ENCODE measurements at regions not wholly inside any gene's neighbourhood (a gene's known extent, or its start where the extent isn't known, plus 50 kb on each side); places are given as distances from the start of the nearest gene placed in this dataset.

DNA sequence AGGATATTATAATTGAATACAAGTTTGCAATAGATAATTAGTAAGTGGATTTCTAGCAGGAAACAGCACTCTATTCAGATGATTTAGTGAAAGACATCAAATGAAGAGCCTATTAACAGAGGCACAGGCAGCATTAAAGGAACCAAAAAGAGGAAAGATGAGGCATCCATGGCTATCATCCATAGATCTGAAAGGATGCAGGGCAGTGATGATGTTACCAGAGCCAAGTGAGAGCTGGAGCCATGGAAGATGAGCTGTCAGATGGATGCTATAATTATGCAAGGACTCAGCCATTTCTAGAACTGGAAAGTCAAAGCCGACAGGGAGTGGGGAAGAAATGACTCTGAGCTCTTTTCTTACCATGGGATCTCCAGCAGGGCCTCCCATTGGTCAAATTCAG is 66.8 kb upstream of the ANKEF1 start:
- Histone ChIP-seq H3K9me3 (ENCODE audit: control insufficient read depth in 4 of 4, low read length in 3 of 4) (no peaks in the 10 kb centered on the region), H3K4me1 (ENCODE audit: control insufficient read depth in 4 of 4, insufficient read depth in 4 of 4, low read length in 3 of 4) (no peaks in the 10 kb centered on the region), H3K9ac (ENCODE audit: low read depth in 1 of 2, low read length in 2 of 2) (no peak overlapping the region), H3K36me3 (ENCODE audit: control insufficient read depth in 4 of 4, insufficient read depth in 3 of 4, low read depth in 1 of 4, low read length in 3 of 4) (no peaks in the 10 kb centered on the region), H3K27ac (ENCODE audit: low read depth in 1 of 2, low read length in 2 of 2) (no peak overlapping the region), H3K4me3 (ENCODE audit: low read depth in 1 of 3, low read length in 3 of 3) (no peak overlapping the region), H3K27me3 (ENCODE audit: control insufficient read depth in 4 of 4, insufficient read depth in 4 of 4, low read length in 3 of 4) (peaks cover 0 to 6% (median 0%) of the 10 kb centered on the region in 4 donors)
- whole genome bisulfite sequencing = 83% methylated on average over 1 of the region's 1 CpG
- TF ChIP-seq, protein P1, sequence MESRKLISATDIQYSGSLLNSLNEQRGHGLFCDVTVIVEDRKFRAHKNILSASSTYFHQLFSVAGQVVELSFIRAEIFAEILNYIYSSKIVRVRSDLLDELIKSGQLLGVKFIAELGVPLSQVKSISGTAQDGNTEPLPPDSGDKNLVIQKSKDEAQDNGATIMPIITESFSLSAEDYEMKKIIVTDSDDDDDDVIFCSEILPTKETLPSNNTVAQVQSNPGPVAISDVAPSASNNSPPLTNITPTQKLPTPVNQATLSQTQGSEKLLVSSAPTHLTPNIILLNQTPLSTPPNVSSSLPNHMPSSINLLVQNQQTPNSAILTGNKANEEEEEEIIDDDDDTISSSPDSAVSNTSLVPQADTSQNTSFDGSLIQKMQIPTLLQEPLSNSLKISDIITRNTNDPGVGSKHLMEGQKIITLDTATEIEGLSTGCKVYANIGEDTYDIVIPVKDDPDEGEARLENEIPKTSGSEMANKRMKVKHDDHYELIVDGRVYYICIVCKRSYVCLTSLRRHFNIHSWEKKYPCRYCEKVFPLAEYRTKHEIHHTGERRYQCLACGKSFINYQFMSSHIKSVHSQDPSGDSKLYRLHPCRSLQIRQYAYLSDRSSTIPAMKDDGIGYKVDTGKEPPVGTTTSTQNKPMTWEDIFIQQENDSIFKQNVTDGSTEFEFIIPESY (IDR thresholded peaks at IDR 0.05) = no peak
- no peak for TF ChIP-seq HNF4A (conservative IDR thresholded peaks at IDR 0.05)
- TF ChIP-seq NR2F2 (IDR thresholded peaks at IDR 0.05) = no peak
- TF ChIP-seq, protein P2, sequence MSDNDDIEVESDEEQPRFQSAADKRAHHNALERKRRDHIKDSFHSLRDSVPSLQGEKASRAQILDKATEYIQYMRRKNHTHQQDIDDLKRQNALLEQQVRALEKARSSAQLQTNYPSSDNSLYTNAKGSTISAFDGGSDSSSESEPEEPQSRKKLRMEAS (IDR thresholded peaks at IDR 0.05) = no peak
- TF ChIP-seq JUND (IDR thresholded peaks at IDR 0.05) = no peak
- no peak for TF ChIP-seq FOXA2 (IDR thresholded peaks at IDR 0.05)
- TF ChIP-seq HNF4G (IDR thresholded peaks at IDR 0.05) = no peak
- TF ChIP-seq SP1 (IDR thresholded peaks at IDR 0.05) = no peak
- TF ChIP-seq, protein P3, sequence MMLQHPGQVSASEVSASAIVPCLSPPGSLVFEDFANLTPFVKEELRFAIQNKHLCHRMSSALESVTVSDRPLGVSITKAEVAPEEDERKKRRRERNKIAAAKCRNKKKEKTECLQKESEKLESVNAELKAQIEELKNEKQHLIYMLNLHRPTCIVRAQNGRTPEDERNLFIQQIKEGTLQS (IDR thresholded peaks at IDR 0.05) = no peak
- TF ChIP-seq, protein P4, sequence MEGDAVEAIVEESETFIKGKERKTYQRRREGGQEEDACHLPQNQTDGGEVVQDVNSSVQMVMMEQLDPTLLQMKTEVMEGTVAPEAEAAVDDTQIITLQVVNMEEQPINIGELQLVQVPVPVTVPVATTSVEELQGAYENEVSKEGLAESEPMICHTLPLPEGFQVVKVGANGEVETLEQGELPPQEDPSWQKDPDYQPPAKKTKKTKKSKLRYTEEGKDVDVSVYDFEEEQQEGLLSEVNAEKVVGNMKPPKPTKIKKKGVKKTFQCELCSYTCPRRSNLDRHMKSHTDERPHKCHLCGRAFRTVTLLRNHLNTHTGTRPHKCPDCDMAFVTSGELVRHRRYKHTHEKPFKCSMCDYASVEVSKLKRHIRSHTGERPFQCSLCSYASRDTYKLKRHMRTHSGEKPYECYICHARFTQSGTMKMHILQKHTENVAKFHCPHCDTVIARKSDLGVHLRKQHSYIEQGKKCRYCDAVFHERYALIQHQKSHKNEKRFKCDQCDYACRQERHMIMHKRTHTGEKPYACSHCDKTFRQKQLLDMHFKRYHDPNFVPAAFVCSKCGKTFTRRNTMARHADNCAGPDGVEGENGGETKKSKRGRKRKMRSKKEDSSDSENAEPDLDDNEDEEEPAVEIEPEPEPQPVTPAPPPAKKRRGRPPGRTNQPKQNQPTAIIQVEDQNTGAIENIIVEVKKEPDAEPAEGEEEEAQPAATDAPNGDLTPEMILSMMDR (IDR thresholded peaks at IDR 0.05; ENCODE audit: low read depth, low read length, missing input control) = no peak
- no peak for TF ChIP-seq YY1 (IDR thresholded peaks at IDR 0.05)
- TF ChIP-seq FOXA1 (IDR thresholded peaks at IDR 0.05) = no peak
- no peak for TF ChIP-seq RAD21 (IDR thresholded peaks at IDR 0.05)
- TF ChIP-seq GABPA (IDR thresholded peaks at IDR 0.05 in 1 of 2, conservative IDR thresholded peaks at IDR 0.05 in 1 of 2) = no peak
- no peak for TF ChIP-seq EGR1 (IDR thresholded peaks at IDR 0.05; ENCODE audit: low read depth in 2 of 2)
- no peak for TF ChIP-seq TAF1 (conservative IDR thresholded peaks at IDR 0.05)
- TF ChIP-seq RXRA (IDR thresholded peaks at IDR 0.05) = no peak
- TF ChIP-seq, protein P5, sequence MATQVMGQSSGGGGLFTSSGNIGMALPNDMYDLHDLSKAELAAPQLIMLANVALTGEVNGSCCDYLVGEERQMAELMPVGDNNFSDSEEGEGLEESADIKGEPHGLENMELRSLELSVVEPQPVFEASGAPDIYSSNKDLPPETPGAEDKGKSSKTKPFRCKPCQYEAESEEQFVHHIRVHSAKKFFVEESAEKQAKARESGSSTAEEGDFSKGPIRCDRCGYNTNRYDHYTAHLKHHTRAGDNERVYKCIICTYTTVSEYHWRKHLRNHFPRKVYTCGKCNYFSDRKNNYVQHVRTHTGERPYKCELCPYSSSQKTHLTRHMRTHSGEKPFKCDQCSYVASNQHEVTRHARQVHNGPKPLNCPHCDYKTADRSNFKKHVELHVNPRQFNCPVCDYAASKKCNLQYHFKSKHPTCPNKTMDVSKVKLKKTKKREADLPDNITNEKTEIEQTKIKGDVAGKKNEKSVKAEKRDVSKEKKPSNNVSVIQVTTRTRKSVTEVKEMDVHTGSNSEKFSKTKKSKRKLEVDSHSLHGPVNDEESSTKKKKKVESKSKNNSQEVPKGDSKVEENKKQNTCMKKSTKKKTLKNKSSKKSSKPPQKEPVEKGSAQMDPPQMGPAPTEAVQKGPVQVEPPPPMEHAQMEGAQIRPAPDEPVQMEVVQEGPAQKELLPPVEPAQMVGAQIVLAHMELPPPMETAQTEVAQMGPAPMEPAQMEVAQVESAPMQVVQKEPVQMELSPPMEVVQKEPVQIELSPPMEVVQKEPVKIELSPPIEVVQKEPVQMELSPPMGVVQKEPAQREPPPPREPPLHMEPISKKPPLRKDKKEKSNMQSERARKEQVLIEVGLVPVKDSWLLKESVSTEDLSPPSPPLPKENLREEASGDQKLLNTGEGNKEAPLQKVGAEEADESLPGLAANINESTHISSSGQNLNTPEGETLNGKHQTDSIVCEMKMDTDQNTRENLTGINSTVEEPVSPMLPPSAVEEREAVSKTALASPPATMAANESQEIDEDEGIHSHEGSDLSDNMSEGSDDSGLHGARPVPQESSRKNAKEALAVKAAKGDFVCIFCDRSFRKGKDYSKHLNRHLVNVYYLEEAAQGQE (IDR thresholded peaks at IDR 0.05) = no peak
- no peak for DNase-seq (ENCODE audit: low spot score)

Data from liver (tissue), 8 donors.